Endothelial cell (in vitro differentiated cells): ENCODE measurements at regions not wholly inside any gene's neighbourhood (a gene's known extent, or its start where the extent isn't known, plus 50 kb on each side); places are given as distances from the start of the nearest gene placed in this dataset.
"Not testable (repeated sequence)": the region's sequence is repeated elsewhere in the genome, so short reads cannot be mapped to it uniquely, and the experiment has no call there.

ENCODE experiments used
- DNase-seq: peaks from one replicate; pipeline ENCODE4 v3.0.0; 2021; ENCODE audit warnings: low spot score
- H3K27ac Mint-ChIP-seq: one replicate; pipeline ENCODE4 v1.8.0; 2021; ENCODE audit warnings: mixed read lengths, inconsistent platforms; ENCODE audit not compliant: unreplicated experiment
- H3K27me3 Mint-ChIP-seq: one replicate; pipeline ENCODE4 v1.8.0; 2021; ENCODE audit warnings: mild to moderate bottlenecking, moderate library complexity, mixed read lengths, inconsistent platforms; ENCODE audit not compliant: unreplicated experiment
- H3K36me3 Mint-ChIP-seq: one replicate; pipeline ENCODE4 v1.8.0; 2021; ENCODE audit warnings: mild to moderate bottlenecking, low read depth, mixed read lengths, inconsistent platforms; ENCODE audit not compliant: unreplicated experiment
- H3K4me1 Mint-ChIP-seq: one replicate; pipeline ENCODE4 v1.8.0; 2021; ENCODE audit warnings: mild to moderate bottlenecking, mixed read lengths, inconsistent platforms; ENCODE audit not compliant: unreplicated experiment
- H3K4me3 Mint-ChIP-seq: one replicate; pipeline ENCODE4 v1.8.0; 2021; ENCODE audit warnings: mild to moderate bottlenecking, mixed read lengths, inconsistent platforms; ENCODE audit not compliant: unreplicated experiment
- H3K9me3 Mint-ChIP-seq: one replicate; pipeline ENCODE4 v1.8.0; 2021; ENCODE audit warnings: mixed read lengths, inconsistent platforms; ENCODE audit not compliant: unreplicated experiment
- TF ChIP-seq, protein P1 (sequence below): fragments of 200-600 bp; sonication (generic); IDR thresholded peaks from one replicate; pipeline ENCODE4 v1.5.0; 2021; ENCODE audit warnings: antibody characterized with exemption; ENCODE audit not compliant: unreplicated experiment

DNA sequence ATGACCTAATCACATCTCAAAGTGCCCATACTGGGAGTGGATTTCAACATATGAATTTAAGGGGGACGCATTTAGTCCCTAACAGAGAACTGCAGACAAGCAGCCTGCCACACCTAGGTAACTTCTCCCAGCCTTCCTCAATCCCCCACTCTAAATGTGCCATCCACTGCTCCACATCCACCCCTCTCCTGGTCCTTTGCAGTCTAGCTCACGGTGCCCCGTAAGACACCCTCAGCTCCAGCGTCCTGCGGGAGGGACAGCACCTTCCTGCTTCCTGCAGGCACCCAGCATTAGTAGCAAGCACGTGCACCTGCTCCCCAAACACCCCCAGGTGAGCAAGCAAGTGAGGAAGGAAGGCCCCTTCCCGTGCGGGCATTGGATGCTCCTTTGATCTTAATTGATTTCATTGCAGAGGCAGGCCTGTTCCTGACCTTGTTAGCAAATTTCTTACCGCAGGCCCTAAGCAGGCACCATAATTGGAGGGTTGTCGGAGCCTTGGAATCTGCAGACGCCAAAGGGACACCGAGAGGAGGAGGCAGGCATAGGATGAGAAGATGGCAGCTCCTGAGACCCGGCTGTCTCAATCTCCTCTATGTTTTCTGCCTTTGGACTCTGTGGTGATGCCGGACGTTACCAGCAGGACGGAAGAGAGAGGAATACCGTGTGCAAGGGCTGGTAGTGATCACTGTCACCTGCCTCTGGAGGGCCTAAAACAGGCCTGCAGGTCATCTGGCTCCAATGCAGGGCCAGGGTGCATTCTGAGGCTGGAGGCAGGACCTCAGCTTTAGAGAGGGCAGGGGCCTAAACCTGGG is 75.8 kb upstream of the CHST15 start:
- Mint-ChIP-seq H3K4me1 (peaks cover 2% of the 10 kb centered on the region), H3K9me3 (no peaks in the 10 kb centered on the region), H3K36me3 (peaks cover 4% of the 10 kb centered on the region), H3K27me3 (peaks cover 5% of the 10 kb centered on the region), H3K27ac (no peak overlapping the region), H3K4me3 (no peak overlapping the region)
- TF ChIP-seq, protein P1, sequence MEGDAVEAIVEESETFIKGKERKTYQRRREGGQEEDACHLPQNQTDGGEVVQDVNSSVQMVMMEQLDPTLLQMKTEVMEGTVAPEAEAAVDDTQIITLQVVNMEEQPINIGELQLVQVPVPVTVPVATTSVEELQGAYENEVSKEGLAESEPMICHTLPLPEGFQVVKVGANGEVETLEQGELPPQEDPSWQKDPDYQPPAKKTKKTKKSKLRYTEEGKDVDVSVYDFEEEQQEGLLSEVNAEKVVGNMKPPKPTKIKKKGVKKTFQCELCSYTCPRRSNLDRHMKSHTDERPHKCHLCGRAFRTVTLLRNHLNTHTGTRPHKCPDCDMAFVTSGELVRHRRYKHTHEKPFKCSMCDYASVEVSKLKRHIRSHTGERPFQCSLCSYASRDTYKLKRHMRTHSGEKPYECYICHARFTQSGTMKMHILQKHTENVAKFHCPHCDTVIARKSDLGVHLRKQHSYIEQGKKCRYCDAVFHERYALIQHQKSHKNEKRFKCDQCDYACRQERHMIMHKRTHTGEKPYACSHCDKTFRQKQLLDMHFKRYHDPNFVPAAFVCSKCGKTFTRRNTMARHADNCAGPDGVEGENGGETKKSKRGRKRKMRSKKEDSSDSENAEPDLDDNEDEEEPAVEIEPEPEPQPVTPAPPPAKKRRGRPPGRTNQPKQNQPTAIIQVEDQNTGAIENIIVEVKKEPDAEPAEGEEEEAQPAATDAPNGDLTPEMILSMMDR: no peak
- no peak for DNase-seq

DNA sequence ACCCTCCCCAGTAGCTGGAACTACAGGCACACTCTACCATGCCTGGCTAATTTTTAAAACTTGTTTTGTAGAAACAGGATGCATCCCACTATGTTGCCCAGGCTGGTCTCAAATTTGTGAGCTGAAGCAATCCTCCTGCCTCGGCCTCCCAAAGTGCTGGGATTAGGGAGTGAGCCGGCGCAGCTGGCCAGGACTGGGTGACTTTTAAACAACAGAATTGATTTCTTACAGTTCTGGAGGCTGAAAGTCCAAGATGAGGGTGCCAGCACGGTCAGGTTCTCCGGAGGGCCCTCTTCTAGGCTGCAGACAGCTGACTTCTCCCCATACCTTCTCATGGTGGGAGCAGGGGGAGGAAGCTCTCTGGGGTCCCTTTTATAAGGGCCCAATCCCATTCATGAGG is 75.2 kb upstream of the CHST15 start:
- no peaks in the 10 kb centered on the region for H3K9me3 Mint-ChIP-seq
- no peak overlapping the region for H3K27ac Mint-ChIP-seq
- peaks cover 5% of the 10 kb centered on the region for H3K27me3 Mint-ChIP-seq
- no peak for DNase-seq
- TF ChIP-seq, protein P1: no peak
- H3K36me3 Mint-ChIP-seq: peaks cover 4% of the 10 kb centered on the region
- H3K4me1 Mint-ChIP-seq: peaks cover 2% of the 10 kb centered on the region
- no peak overlapping the region for H3K4me3 Mint-ChIP-seq

GRCh38 chr10:124167925-124168324 is 74.5 kb upstream of the CHST15 start:
- not testable (repeated sequence) for H3K9me3 Mint-ChIP-seq, H3K27me3 Mint-ChIP-seq, H3K4me1 Mint-ChIP-seq, DNase-seq, H3K4me3 Mint-ChIP-seq, H3K27ac Mint-ChIP-seq, H3K36me3 Mint-ChIP-seq

DNA sequence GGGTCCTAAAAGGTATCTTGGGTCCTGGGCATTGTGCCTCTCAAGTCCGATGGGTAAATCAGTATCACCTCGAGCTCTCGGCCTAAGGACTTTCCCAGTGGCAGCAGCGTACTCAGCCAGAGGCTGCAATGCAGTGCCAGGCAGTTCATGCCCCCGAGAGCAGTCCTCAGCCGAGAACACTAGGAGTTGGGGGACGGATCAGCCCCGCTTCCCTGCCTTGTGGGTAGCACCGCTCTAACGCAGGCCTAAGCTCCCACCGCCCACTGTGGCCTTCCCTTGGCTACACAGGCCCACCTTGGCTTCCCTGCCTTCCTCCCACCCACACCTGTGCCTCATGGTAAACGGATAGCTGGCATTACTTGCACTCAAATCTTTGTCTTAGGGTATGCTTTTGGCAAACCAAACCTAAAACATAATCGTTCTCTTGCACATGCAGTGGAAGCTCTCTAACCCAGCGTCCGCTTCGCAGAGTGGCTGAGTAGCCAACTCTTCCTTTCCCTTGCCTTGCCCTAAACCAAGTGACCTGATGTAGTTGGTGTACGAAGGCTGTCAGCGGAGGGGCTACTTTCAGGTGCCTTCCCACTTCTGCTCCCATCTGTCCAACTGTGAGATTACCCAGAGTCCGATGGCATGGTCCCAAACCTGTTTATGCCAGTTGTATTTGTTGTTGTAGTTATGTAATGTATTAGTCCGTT is 73.2 kb upstream of the CHST15 start:
- H3K27me3 Mint-ChIP-seq: peaks cover 5% of the 10 kb centered on the region
- H3K4me3 Mint-ChIP-seq: no peak overlapping the region
- TF ChIP-seq, protein P1: no peak
- H3K4me1 Mint-ChIP-seq: peaks cover 2% of the 10 kb centered on the region
- no peaks in the 10 kb centered on the region for H3K36me3 Mint-ChIP-seq
- DNase-seq: no peak
- H3K9me3 Mint-ChIP-seq: no peaks in the 10 kb centered on the region
- H3K27ac Mint-ChIP-seq: no peak overlapping the region

DNA sequence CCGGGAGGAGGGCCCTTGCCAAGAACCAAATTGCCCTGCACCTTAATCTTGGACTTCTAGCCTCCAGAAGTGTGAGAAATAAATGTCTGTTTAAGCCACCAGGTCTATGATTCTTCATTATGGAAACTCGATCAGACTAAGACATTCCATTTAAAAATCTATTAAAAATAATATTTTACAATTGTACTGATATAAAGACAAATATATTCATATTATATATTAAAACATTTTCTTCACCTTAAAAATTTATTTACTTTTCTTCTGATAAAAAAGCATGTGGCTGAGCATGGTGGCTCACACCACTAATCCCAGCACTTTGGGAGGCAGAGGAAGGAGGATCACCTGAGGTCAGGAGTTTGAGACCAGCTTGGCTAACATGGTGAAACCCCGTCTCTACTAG is 72.4 kb upstream of the CHST15 start:
- H3K4me1 Mint-ChIP-seq: peaks cover 2% of the 10 kb centered on the region
- DNase-seq: no peak

More for the DNA sequence above, 72.4 kb upstream of the CHST15 start:
- Mint-ChIP-seq H3K36me3 (no peaks in the 10 kb centered on the region), H3K27me3 (peaks cover 5% of the 10 kb centered on the region), H3K27ac (no peak overlapping the region), H3K9me3 (no peaks in the 10 kb centered on the region), H3K4me3 (no peak overlapping the region)
- TF ChIP-seq, protein P1: no peak
